ENCODE measurements at regions not wholly inside any gene's neighbourhood (a gene's known extent, or its start where the extent isn't known, plus 50 kb on each side); places are given as distances from the start of the nearest gene placed in this dataset.

- Mint-ChIP-seq H3K4me3 (no peak overlapping the region), H3K27me3 (ENCODE audit: low read depth) (peaks cover 24% of the 10 kb centered on the region), H3K9me3 (no peaks in the 10 kb centered on the region; a peak in 1 of 5 replicates), H3K4me1 (peaks cover 10 to 19% of the 10 kb centered on the region in 2 experiments), H3K27ac (no peak overlapping the region), H3K36me3 (ENCODE audit: insufficient read depth in 1 of 3, low read depth in 3 of 3) (no peaks in the 10 kb centered on the region)
- Histone ChIP-seq H3K56ac (ENCODE audit: insufficient read length, low read depth, low read length) (no peak overlapping the region), H2BK120ac (ENCODE audit: low read depth, low read length, poor library complexity, severe bottlenecking) (no peak overlapping the region), H4K5ac (ENCODE audit: insufficient read length, low read depth, low read length) (no peak overlapping the region), H3K9me3 (ENCODE audit: control insufficient read depth, low read depth, low read length) (no peaks in the 10 kb centered on the region), H3K79me1 (ENCODE audit: insufficient read depth, low read depth, low read length, poor library complexity, severe bottlenecking) (no peaks in the 10 kb centered on the region), H3K79me2 (ENCODE audit: insufficient read depth, low read length) (no peaks in the 10 kb centered on the region), H3K4me1 (ENCODE audit: insufficient read depth, low read length) (0 out of 2 replicates have a peak, but pooled peaks cover 2% of the 10 kb centered on the region), H2BK5ac (ENCODE audit: insufficient read length, low read length) (no peak overlapping the region), H2BK12ac (ENCODE audit: insufficient read length, low read depth, low read length) (no peak overlapping the region), H4K8ac (replicated peaks; ENCODE audit: insufficient read length, low read depth, low read length) (no peak overlapping the region), H3T11ph (ENCODE audit: low read length) (no peak overlapping the region), H3K27ac (ENCODE audit: insufficient read length, low read depth, low read length) (no peak overlapping the region), H3K23me2 (ENCODE audit: insufficient read length, low read depth, low read length, poor library complexity, severe bottlenecking) (no peaks in the 10 kb centered on the region), H3K9ac (ENCODE audit: extremely low read depth, insufficient read length, low read length) (no peak overlapping the region), H4K91ac (ENCODE audit: insufficient read length, low read depth, low read length) (no peak overlapping the region), H2AFZ (ENCODE audit: low read length) (no peak overlapping the region), H3K27me3 (ENCODE audit: insufficient read depth, low read length) (no peaks in the 10 kb centered on the region), H3K23ac (ENCODE audit: insufficient read length, low read depth, low read length) (no peak overlapping the region), H3K14ac (ENCODE audit: insufficient read depth, low read length) (no peak overlapping the region), H2BK20ac (ENCODE audit: low read depth, low read length, poor library complexity, severe bottlenecking) (no peak overlapping the region), H3K18ac (ENCODE audit: insufficient read length, low read depth, low read length) (no peak overlapping the region), H3K4me2 (ENCODE audit: insufficient read depth, insufficient read length, low read length) (no peak overlapping the region), H2AK5ac (ENCODE audit: insufficient read length, low read length) (no peak overlapping the region), H2BK15ac (ENCODE audit: low read depth, low read length) (no peak overlapping the region), H3K4ac (ENCODE audit: low read depth, low read length) (no peak overlapping the region), H4K20me1 (ENCODE audit: control insufficient read depth, insufficient read depth, insufficient read length) (no peaks in the 10 kb centered on the region)
- no peak for DNase-seq
- no CpG with 5 or more reads among the region's 4 CpGs for WGBS (ENCODE audit: extremely low coverage, insufficient read length, low lambda C conversion rate)
- no peak for TF ChIP-seq CTCF (conservative IDR thresholded peaks at IDR 0.05)
Observed at GRCh38 chr12:107310621-107311020, 217.3 kb upstream of the CRY1 start.

Measured in H9 (cell line).